ENCODE measurements at regions not wholly inside any gene's neighbourhood (a gene's known extent, or its start where the extent isn't known, plus 50 kb on each side); places are given as distances from the start of the nearest gene placed in this dataset.

GRCh38 chr17:72380737-72381136 is 259.9 kb downstream of the SOX9 start:
- no peak for TF ChIP-seq POLR2AphosphoS5 (IDR thresholded peaks at IDR 0.05; ENCODE audit: borderline replicate concordance, low read depth, low read length)
- TF ChIP-seq EZH2 (IDR thresholded peaks at IDR 0.05) = no peak
- no peak for TF ChIP-seq FOXP2 (optimal IDR thresholded peaks at IDR 0.05; ENCODE audit: control extremely low read depth, extremely low read length, insufficient read depth)

All from SK-N-MC (cell line).